Rectal smooth muscle tissue (tissue), 1 donor: ENCODE measurements at regions not wholly inside any gene's neighbourhood (a gene's known extent, or its start where the extent isn't known, plus 50 kb on each side); places are given as distances from the start of the nearest gene placed in this dataset.

ENCODE experiments used
- H3K27ac ChIP-seq: one replicate; pipeline ENCODE4 v1.7.0; 2013; ENCODE audit warnings: low read depth, low read length, inconsistent platforms
- H3K27me3 ChIP-seq: one replicate; pipeline ENCODE4 v1.7.0; 2013; ENCODE audit warnings: low read length; ENCODE audit not compliant: control insufficient read depth, insufficient read depth
- H3K36me3 ChIP-seq: one replicate; pipeline ENCODE4 v1.7.0; 2013; ENCODE audit warnings: low read length; ENCODE audit not compliant: control insufficient read depth, insufficient read depth
- H3K4me1 ChIP-seq: one replicate; pipeline ENCODE4 v1.7.0; 2013; ENCODE audit warnings: low read length; ENCODE audit not compliant: control insufficient read depth, insufficient read depth
- H3K4me3 ChIP-seq: one replicate; pipeline ENCODE4 v1.7.0; 2013; ENCODE audit warnings: low read length
- H3K9ac ChIP-seq: one replicate; pipeline ENCODE4 v1.7.0; 2013; ENCODE audit warnings: low read length

- Histone ChIP-seq H3K27me3 (no peaks in the 10 kb centered on the region), H3K27ac (no peak overlapping the region), H3K9ac (no peak overlapping the region), H3K4me1 (no peaks in the 10 kb centered on the region), H3K4me3 (no peak overlapping the region), H3K36me3 (no peaks in the 10 kb centered on the region)
Observed at GRCh38 chr6:1099264-1099663, 212.6 kb upstream of the FOXQ1 start.

DNA sequence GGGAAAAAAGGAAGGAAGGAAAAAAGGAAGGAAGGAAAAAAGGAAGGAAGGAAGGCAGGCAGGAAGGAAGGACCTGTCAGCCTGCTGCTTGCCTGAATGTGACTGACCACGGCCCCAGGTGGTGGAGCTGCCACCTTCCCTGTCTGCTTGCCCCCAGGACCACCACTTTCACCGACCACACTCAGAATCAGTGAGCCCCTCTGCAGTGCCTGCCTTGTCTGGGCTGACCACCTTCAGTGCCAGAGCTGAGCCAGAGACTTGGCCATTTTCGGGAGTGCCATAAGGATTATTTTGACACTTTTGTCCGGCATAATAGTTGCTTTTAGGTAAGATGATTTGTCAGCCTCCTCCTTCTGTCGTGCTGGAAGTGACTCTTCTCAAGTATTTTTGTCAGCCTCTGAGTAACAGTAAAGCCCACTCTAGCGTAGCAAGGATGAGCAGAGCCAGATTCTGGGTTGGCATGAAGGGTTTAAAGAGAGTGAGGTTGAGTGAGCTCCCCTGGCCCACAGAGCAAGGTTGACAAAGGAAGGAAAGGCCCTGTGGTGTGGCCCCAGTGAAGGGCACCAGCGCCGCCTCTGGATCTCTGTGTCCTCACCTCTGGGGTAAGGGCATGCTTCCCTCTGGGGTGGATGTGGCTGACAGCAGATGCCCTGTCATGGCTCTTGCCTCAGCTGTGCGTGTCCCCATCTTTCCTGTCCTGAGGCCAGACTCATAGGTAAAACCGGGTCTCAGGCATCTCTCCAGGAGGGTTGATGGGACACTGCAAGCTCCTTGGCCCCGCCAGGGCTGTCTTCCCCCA is 214.7 kb upstream of the FOXQ1 start:
- no peak overlapping the region for H3K27ac ChIP-seq
- H3K36me3 ChIP-seq, result no peaks in the 10 kb centered on the region
- H3K9ac ChIP-seq, result no peak overlapping the region
- no peak overlapping the region for H3K4me3 ChIP-seq
- H3K27me3 ChIP-seq, result no peaks in the 10 kb centered on the region
- H3K4me1 ChIP-seq, result no peaks in the 10 kb centered on the region

DNA sequence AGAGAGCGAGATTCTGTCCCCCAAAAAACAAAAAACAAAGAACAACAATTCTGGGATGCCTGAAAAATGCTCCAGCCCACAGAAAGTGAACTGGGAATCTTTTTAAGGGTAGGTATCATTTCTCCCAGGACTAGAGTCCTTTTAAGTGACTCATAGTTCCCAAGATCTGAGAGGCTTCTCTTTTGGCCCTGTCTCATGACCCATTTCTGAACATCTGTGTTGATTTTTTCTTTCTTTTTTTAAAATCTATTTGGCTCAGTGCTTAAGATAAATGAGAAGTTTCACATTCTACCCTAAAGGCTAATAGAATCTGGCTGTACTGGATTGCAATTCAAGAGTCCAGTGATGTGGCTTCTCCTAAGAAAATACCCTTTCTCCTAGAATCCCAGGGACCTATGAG is 217.6 kb upstream of the FOXQ1 start:
- Histone ChIP-seq H3K36me3 (no peaks in the 10 kb centered on the region), H3K4me3 (no peak overlapping the region), H3K27ac (no peak overlapping the region), H3K9ac (no peak overlapping the region), H3K4me1 (no peaks in the 10 kb centered on the region), H3K27me3 (no peaks in the 10 kb centered on the region)

DNA sequence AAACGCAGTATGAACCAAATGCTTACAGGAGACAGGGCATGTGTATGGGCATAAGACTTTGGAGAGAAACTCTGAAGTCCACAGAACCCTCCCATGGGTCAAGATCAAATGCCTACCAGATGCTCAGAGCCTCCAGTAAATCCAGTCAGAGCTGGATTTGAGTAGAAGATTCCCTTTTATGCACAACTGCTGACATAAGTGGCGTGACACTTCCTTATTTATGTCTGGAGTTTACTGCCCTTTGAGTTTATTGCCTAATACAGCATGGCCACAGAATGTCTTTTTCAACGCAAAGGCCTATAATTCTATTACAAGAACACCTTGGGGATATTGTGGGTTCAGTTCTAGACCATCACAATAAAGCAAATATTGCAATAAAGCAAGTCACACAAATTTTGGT is 220.0 kb upstream of the FOXQ1 start:
- Histone ChIP-seq H3K27ac (no peak overlapping the region), H3K27me3 (no peaks in the 10 kb centered on the region), H3K4me3 (no peak overlapping the region), H3K36me3 (no peaks in the 10 kb centered on the region), H3K4me1 (no peaks in the 10 kb centered on the region), H3K9ac (no peak overlapping the region)

DNA sequence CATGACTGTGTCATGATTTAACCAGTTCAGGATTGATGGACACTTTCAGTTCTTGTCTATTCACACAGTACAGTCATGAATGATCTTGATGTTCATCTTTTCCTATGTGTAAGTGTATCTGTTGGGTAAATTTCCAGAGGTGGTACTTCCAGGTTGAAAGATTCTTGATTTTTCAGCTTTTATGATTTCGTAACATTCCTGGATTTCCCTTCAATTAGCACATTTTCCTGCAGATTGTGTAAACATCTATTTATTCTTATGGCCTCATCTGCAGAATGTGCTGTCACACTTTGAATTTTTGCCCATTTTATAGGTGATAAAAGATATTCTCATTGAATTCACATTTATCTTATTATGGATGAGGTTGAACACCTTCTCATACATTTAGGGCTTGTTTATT is 222.0 kb upstream of the FOXQ1 start:
- no peaks in the 10 kb centered on the region for H3K27me3 ChIP-seq
- H3K27ac ChIP-seq, result no peak overlapping the region
- H3K36me3 ChIP-seq, result no peaks in the 10 kb centered on the region
- H3K4me1 ChIP-seq, result no peaks in the 10 kb centered on the region
- H3K4me3 ChIP-seq, result no peak overlapping the region
- no peak overlapping the region for H3K9ac ChIP-seq

- no peaks in the 10 kb centered on the region for H3K36me3 ChIP-seq
- no peak overlapping the region for H3K9ac ChIP-seq
- H3K27me3 ChIP-seq, result no peaks in the 10 kb centered on the region
- no peak overlapping the region for H3K27ac ChIP-seq
- H3K4me3 ChIP-seq, result no peak overlapping the region
- no peaks in the 10 kb centered on the region for H3K4me1 ChIP-seq
Observed at GRCh38 chr6:1088492-1089001, 223.4 kb upstream of the FOXQ1 start.

GRCh38 chr6:1087154-1087843 is 224.6 kb upstream of the FOXQ1 start:
- Histone ChIP-seq H3K27me3 (no peaks in the 10 kb centered on the region), H3K9ac (no peak overlapping the region), H3K4me1 (no peaks in the 10 kb centered on the region), H3K27ac (no peak overlapping the region), H3K36me3 (no peaks in the 10 kb centered on the region), H3K4me3 (no peak overlapping the region)

DNA sequence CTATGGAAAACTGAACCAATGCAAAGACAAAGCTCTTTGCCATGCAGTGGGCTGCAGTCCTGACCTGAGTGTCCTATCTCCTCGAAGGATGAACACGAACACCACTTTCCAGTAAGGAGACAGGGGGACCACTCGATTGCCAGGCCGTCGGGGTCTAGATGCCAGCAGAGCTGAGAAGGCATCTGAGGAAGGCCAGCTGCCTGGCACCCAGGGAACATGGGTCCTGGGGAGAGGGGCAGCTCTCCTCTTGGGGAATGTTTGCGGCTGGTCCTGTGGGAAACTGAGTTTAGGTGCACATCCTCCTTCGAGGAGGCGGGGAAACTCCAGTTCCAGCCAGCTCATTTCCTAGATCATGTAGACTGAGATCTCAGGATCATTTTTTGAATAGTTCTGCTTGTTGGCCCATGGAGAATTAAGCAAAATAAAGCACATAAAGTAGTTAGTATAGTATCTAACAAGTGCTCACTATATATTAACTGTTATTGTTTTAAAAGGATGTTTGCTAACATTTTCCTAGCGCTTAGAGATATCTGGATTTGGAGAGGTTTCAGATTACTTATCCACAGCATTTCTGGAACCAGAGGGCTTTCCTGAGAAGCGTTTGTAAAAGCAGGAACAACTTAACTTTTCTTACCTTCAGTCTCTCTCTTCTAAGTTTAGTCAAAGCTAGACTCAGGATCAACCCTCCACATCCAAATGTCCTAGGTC is 225.3 kb upstream of the FOXQ1 start:
- H3K4me1 ChIP-seq, result no peaks in the 10 kb centered on the region
- H3K9ac ChIP-seq, result no peak overlapping the region
- no peak overlapping the region for H3K4me3 ChIP-seq
- no peaks in the 10 kb centered on the region for H3K27me3 ChIP-seq
- no peaks in the 10 kb centered on the region for H3K36me3 ChIP-seq
- H3K27ac ChIP-seq, result no peak overlapping the region

DNA sequence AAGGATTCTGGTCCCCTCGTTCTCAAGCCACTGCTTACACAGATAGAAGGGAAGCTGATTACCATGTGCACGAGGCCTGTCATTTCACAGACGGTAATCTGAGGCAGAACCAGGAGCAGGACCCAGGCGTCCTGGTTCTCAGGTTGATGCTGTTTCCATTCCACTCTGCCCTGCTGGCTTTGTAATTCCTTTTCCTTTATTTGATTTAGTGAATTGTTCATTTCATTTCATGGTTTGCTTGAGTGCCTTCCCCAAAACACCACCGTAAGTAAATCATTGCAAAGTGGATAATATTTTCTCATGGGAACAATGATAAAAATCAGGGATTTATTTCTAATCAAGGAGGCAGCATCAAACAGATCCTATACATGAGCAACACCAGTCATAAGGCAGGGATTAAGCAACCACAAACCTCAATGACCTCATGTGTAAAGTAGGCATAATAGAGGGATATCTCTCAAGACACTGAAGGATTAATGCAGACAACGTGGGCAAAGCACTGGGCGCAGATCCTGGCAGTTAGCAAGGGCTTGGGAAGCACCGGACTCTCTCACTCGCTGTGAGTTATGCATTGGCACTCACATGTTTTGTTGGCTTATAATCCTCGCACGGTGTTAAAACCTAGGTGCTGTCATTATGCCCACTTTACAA is 229.5 kb upstream of the FOXQ1 start:
- Histone ChIP-seq H3K4me3 (no peak overlapping the region), H3K27me3 (no peaks in the 10 kb centered on the region), H3K4me1 (no peaks in the 10 kb centered on the region), H3K36me3 (no peaks in the 10 kb centered on the region), H3K27ac (no peak overlapping the region), H3K9ac (no peak overlapping the region)

DNA sequence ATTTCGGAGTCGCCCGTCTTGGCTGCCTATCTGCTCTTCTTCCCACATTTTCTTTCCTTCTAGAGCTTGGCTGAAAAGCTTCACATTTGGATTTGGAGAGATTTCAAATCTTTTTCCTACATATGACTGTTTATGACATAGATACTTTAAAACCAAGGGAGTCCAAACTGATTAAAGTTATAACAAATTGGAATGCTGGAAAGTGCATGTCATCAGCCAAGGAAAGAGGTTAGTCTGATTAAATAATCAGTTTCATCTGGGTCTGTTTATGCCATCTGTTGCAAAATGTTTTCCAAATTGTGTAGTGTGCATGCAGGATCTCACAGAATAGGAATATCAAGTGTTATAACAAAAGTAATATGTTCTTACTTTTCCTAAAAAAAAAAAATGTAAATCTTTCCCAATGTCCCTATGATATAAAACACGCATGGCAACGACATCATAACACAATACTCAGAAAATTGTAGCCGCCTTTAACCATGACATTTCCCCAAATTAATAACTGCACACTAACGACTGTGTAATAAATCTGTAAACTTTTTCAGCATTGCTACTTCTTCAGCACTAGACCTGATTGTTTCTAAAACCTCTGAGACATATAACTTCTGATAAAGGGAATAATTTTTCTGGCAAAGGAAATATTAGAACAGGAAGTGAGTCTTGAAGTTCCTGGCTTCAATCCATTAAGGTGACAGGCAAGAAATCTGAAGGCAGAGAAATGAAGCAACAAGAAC is 230.2 kb upstream of the FOXQ1 start:
- no peaks in the 10 kb centered on the region for H3K27me3 ChIP-seq
- no peak overlapping the region for H3K9ac ChIP-seq
- no peak overlapping the region for H3K27ac ChIP-seq
- no peaks in the 10 kb centered on the region for H3K4me1 ChIP-seq
- H3K4me3 ChIP-seq, result no peak overlapping the region
- H3K36me3 ChIP-seq, result no peaks in the 10 kb centered on the region

DNA sequence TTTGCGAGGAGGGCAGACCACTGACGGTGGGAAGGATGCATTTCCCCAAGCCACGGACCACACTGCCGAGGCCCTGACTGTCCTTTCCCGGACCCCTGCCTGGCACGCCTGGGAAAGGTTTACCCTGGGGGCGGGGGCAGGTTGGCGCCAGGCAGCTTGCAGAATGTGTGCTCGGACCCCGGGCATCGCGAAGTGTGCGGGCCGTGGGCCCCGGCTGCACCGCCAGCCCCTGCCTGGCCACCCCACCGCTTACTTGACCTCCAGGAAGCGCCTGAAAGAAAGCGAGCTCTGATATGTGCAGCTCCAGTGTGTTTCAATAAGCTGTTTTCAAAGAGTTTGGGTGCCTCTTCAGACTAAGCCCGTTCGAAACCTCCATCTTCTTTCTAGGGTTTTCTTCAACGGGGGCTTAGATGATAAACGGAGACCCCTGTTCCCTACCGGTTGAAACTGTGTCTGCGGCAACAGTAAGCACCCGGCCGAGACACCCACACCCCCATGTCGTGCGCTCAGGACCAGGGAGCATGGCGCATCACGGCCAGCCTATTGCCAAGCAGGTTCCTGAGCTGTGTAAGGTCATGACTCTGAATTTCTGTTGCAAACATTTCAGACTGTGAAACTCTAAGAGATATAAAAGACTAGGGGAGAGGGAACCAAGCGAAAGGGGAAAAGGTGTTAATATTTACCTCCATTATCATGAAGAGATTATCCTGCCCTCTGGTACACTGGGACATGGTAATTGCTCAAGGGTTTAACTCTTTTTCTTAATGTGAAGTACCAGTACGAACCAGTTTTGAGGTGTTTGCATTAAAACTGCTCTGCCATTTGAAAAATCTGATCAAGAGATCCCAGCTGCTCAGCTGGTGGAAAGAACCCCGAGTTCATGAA is 231.2 kb upstream of the FOXQ1 start:
- Histone ChIP-seq H3K4me3 (no peak overlapping the region), H3K4me1 (no peaks in the 10 kb centered on the region), H3K9ac (no peak overlapping the region), H3K36me3 (no peaks in the 10 kb centered on the region), H3K27me3 (no peaks in the 10 kb centered on the region), H3K27ac (no peak overlapping the region)
